Stomach (tissue), 4 donors: ENCODE measurements at regions not wholly inside any gene's neighbourhood (a gene's known extent, or its start where the extent isn't known, plus 50 kb on each side); places are given as distances from the start of the nearest gene placed in this dataset.

Experiments
- POLR2A ChIP-seq, 4 donors: fragments of 450-650 bp; IDR thresholded peaks; one replicate each; pipeline ENCODE4 v1.6.1; 2016; ENCODE audit warnings: antibody characterized with exemption in 4 of 4, control low read depth in 2 of 4, mild to moderate bottlenecking in 1 of 4, moderate library complexity in 1 of 4
- POLR2AphosphoS5 ChIP-seq, 3 donors: sonication (generic); formaldehyde crosslinking; IDR thresholded peaks; one replicate each; pipeline ENCODE4 v1.6.1; 2016; ENCODE audit warnings: antibody characterized with exemption in 3 of 3
- TF ChIP-seq, protein P1 (sequence below), 7 experiments: fragments of 450-650 bp in 4 of 7; fragments of 200-600 bp in 3 of 7; sonication (generic) in 3 of 7; IDR thresholded peaks; one replicate each; pipeline ENCODE4 v1.5.1; 2016 to 2019; ENCODE audit warnings: antibody characterized with exemption in 7 of 7, control low read depth in 2 of 7, mild to moderate bottlenecking in 1 of 7

GRCh38 chr3:187946163-187946691 is 201.0 kb upstream of the BCL6 start:
- no peak for TF ChIP-seq POLR2A (IDR thresholded peaks at IDR 0.05)
- TF ChIP-seq, protein P1, sequence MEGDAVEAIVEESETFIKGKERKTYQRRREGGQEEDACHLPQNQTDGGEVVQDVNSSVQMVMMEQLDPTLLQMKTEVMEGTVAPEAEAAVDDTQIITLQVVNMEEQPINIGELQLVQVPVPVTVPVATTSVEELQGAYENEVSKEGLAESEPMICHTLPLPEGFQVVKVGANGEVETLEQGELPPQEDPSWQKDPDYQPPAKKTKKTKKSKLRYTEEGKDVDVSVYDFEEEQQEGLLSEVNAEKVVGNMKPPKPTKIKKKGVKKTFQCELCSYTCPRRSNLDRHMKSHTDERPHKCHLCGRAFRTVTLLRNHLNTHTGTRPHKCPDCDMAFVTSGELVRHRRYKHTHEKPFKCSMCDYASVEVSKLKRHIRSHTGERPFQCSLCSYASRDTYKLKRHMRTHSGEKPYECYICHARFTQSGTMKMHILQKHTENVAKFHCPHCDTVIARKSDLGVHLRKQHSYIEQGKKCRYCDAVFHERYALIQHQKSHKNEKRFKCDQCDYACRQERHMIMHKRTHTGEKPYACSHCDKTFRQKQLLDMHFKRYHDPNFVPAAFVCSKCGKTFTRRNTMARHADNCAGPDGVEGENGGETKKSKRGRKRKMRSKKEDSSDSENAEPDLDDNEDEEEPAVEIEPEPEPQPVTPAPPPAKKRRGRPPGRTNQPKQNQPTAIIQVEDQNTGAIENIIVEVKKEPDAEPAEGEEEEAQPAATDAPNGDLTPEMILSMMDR (IDR thresholded peaks at IDR 0.05) = no peak
- TF ChIP-seq POLR2AphosphoS5 (IDR thresholded peaks at IDR 0.05) = no peak
